Activated T-cell treated with anti-CD3 and anti-CD28 coated beads, Interleukin-2, amount 50 U/mL, for 24 hours (primary cell): ENCODE measurements at regions not wholly inside any gene's neighbourhood (a gene's known extent, or its start where the extent isn't known, plus 50 kb on each side); places are given as distances from the start of the nearest gene placed in this dataset.

Experiments
- DNase-seq: peaks from one replicate; pipeline ENCODE4 v3.0.0-alpha.2; 2020
- H3K27ac Mint-ChIP-seq: 2 replicates; pipeline ENCODE4 v1.8.0; 2020; ENCODE audit warnings: mild to moderate bottlenecking, mixed read lengths
- H3K27me3 Mint-ChIP-seq: 2 replicates; pipeline ENCODE4 v1.8.0; 2020; ENCODE audit warnings: mixed read lengths
- H3K36me3 Mint-ChIP-seq: 2 replicates; pipeline ENCODE4 v1.8.0; 2020; ENCODE audit warnings: low read depth, mixed read lengths
- H3K4me1 Mint-ChIP-seq: 2 replicates; pipeline ENCODE4 v1.8.0; 2020; ENCODE audit warnings: low read depth, mixed read lengths
- H3K4me3 Mint-ChIP-seq: 2 replicates; pipeline ENCODE4 v1.8.0; 2020; ENCODE audit warnings: mild to moderate bottlenecking, moderate library complexity, mixed read lengths
- H3K9me3 Mint-ChIP-seq: 2 replicates; pipeline ENCODE4 v1.8.0; 2020; ENCODE audit warnings: mixed read lengths

DNA sequence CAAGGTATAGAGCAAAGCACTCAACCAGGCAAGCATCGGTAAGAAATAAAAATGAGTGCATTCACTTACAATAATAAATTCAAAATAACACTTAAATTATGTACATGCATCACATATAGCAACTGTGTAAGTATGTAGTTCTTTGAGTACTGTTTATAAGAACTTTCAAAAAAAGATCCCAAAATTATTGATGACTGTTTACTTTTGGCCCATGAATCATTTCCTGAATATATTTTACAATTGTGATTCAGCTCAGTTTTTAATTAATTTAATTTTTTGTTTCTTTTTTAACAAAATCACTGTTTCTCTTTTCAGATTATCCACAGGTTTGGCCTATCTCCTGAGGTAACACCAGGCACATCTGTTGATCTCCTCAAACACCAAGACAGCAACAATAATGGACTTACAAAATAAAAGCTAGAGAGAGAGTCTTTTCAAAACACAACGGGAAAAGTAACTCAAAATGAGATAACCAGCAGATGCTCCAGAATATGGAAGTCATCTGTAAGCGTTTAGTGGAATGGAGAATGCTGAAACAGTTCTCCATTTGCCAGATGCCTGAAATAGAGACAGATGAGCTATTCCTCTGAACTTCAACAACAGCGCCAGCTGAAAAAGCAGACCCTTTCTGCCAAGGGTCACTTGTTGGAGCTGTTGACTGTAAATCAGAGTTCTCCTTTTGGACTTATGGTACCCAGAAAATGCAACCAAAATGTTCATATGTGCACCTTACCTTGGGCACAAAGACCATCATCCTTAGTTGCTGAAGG lies 348.6 kb upstream of the RGMB start:
- DNase-seq = no peak
- Mint-ChIP-seq H3K4me1 (peaks cover 2% of the 10 kb centered on the region), H3K27ac (no peak overlapping the region), H3K36me3 (no peaks in the 10 kb centered on the region), H3K27me3 (no peaks in the 10 kb centered on the region), H3K4me3 (no peak overlapping the region), H3K9me3 (no peaks in the 10 kb centered on the region)

GRCh38 chr5:98425640-98426039 lies 347.8 kb upstream of the RGMB start:
- Mint-ChIP-seq H3K36me3 (no peaks in the 10 kb centered on the region), H3K9me3 (no peaks in the 10 kb centered on the region), H3K4me1 (peaks cover 2% of the 10 kb centered on the region), H3K27me3 (no peaks in the 10 kb centered on the region), H3K27ac (no peak overlapping the region), H3K4me3 (no peak overlapping the region)
- DNase-seq = no peak

DNA sequence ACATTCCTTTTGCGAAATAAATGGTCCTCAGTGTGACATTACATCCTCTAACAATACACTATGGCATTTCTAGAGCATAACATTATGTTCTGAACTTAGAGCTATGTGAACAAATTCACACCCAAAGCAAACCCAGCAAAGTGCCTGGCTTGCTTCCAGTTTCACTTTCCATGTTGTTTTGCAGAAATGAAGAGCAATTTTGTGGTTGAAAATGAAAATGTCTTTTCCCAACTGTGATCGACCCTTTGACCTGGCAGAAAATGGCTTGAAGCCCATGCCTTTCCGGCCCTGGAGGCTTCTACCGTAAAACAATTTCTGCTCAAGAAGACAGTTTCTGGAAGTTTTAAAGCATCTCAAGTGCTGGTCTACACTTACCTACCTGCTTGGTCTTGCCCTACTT lies 344.7 kb upstream of the RGMB start:
- H3K27me3 Mint-ChIP-seq = no peaks in the 10 kb centered on the region
- H3K4me1 Mint-ChIP-seq = peaks cover 2% of the 10 kb centered on the region
- no peak for DNase-seq
- H3K9me3 Mint-ChIP-seq = no peaks in the 10 kb centered on the region
- H3K36me3 Mint-ChIP-seq = no peaks in the 10 kb centered on the region
- no peak overlapping the region for H3K27ac Mint-ChIP-seq
- H3K4me3 Mint-ChIP-seq = no peak overlapping the region

DNA sequence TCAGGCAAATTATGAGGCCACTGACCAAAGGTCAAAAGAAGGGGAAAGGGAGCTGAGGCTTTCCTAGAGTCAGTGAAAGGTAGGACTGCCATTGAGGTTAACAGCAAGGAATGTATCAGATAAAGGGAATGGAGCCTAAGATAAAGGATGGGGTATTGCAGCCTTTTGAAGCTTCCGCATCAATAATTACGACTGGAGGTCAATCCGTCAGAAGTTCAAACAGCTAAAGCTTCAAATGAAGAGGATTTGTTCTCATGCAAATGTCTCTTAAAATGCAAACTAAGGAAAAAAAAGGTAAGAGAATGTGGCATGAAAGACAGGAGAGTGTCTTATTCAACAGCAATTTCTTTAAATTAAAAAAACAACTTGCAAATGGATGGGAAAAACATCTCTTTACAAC lies 341.1 kb upstream of the RGMB start:
- Mint-ChIP-seq H3K36me3 (no peaks in the 10 kb centered on the region), H3K4me3 (no peak overlapping the region), H3K27ac (no peak overlapping the region), H3K4me1 (peaks cover 2% of the 10 kb centered on the region), H3K27me3 (no peaks in the 10 kb centered on the region), H3K9me3 (no peaks in the 10 kb centered on the region)
- DNase-seq = no peak

DNA sequence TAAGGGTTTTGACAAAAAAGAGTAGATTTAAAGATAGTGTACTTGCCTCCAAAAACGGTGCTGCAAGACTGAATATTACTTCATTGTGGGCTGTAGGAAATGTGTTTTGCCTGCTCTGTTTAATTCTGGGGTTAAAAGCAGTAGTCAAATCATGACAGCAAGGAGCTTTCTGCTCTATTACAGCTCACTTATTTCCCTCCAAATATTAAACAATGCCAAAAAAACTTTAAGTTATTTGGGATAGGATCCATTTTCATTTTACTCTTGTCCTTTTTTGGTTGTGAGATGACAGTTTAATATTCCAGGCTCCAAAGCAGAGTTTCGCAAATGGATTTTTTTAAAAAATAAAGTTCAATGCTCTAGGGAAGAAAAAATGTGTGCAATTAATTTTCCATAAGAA lies 340.4 kb upstream of the RGMB start:
- Mint-ChIP-seq H3K4me3 (no peak overlapping the region), H3K27ac (no peak overlapping the region), H3K27me3 (no peaks in the 10 kb centered on the region), H3K36me3 (no peaks in the 10 kb centered on the region), H3K4me1 (peaks cover 2% of the 10 kb centered on the region), H3K9me3 (no peaks in the 10 kb centered on the region)
- no peak for DNase-seq

- Mint-ChIP-seq H3K4me3 (no peak overlapping the region), H3K4me1 (peaks cover 1% of the 10 kb centered on the region), H3K27me3 (no peaks in the 10 kb centered on the region), H3K27ac (no peak overlapping the region), H3K36me3 (no peaks in the 10 kb centered on the region), H3K9me3 (no peaks in the 10 kb centered on the region)
- DNase-seq = no peak
These were observed 339.8 kb upstream of the RGMB start for GRCh38 chr5:98433673-98434072.

DNA sequence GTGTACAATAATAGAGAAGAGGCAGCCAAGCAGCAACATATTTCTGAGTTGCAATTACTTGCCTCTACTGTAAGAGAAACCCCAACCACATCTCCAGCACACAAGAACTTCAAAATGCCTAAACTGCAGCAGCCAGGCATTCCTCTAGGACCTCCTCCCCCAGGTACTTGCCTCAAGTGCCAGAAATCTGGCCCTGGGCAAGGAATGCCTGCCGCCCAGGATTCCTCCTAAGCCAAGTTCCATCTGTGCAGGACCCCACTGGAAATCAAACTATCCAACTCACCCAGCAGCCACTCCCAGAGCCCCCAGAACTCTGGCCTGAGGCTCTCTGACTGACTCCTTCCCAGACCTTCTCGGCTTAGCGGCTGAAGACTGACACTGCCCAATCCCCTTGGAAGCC lies 336.8 kb upstream of the RGMB start:
- Mint-ChIP-seq H3K27me3 (no peaks in the 10 kb centered on the region), H3K36me3 (no peaks in the 10 kb centered on the region), H3K4me3 (no peak overlapping the region), H3K4me1 (no peaks in the 10 kb centered on the region), H3K9me3 (peaks cover 9% of the 10 kb centered on the region), H3K27ac (no peak overlapping the region)
- no peak for DNase-seq

- Mint-ChIP-seq H3K27ac (no peak overlapping the region), H3K9me3 (peaks cover 12% of the 10 kb centered on the region), H3K4me1 (no peaks in the 10 kb centered on the region), H3K36me3 (no peaks in the 10 kb centered on the region), H3K4me3 (no peak overlapping the region), H3K27me3 (no peaks in the 10 kb centered on the region)
- DNase-seq = no peak
These were observed 331.0 kb upstream of the RGMB start for GRCh38 chr5:98442448-98442847.

GRCh38 chr5:98443881-98444280 lies 329.6 kb upstream of the RGMB start:
- Mint-ChIP-seq H3K27ac (no peak overlapping the region), H3K36me3 (no peaks in the 10 kb centered on the region), H3K27me3 (no peaks in the 10 kb centered on the region), H3K4me3 (no peak overlapping the region), H3K9me3 (peaks cover 12% of the 10 kb centered on the region), H3K4me1 (no peaks in the 10 kb centered on the region)
- DNase-seq = no peak

- no peaks in the 10 kb centered on the region for H3K4me1 Mint-ChIP-seq
- H3K36me3 Mint-ChIP-seq = no peaks in the 10 kb centered on the region
- H3K27me3 Mint-ChIP-seq = peaks cover 4% of the 10 kb centered on the region
- H3K27ac Mint-ChIP-seq = no peak overlapping the region
- H3K9me3 Mint-ChIP-seq = no peaks in the 10 kb centered on the region
- DNase-seq = no peak
- H3K4me3 Mint-ChIP-seq = no peak overlapping the region
These were observed 320.2 kb upstream of the RGMB start for GRCh38 chr5:98453296-98453695.

DNA sequence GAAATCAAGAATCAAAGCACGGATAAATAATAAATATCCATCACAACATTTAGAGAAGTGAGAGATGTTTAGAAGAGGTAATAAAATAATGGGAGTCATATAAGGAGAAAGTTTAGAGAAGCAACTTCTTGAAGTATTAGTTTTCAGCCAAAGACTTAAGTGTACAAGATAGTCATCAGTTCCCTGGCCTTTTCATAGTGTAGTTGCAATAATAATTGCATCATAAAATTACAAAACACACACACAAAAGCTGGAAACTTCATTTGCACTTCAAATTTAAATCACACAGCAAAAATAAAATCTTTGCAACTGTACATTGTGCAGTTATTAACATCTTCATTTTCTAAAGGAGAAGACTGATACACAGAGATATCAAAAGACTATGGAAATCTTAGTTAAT lies 319.1 kb upstream of the RGMB start:
- DNase-seq = no peak
- H3K4me3 Mint-ChIP-seq = no peak overlapping the region
- peaks cover 4% of the 10 kb centered on the region for H3K27me3 Mint-ChIP-seq
- no peaks in the 10 kb centered on the region for H3K4me1 Mint-ChIP-seq
- H3K27ac Mint-ChIP-seq = no peak overlapping the region
- H3K9me3 Mint-ChIP-seq = no peaks in the 10 kb centered on the region
- no peaks in the 10 kb centered on the region for H3K36me3 Mint-ChIP-seq

DNA sequence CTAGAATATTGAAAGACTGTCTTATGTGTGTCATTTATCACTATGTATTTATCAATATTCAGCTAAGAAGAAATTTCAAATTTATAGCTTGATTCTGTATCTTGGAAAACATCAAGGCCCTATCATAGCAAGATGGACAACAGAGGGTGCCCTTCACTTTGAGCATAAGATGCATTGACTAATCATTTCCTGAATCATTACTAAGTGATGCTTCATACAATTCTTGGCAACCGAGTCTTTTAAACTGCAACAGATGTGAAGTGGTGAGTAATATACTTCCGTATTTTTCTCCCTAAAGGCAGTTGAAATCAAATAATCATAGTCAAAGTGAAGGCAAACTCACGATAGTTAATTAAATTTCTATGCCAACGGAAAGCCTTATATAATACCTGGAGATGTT lies 318.6 kb upstream of the RGMB start:
- Mint-ChIP-seq H3K36me3 (no peaks in the 10 kb centered on the region), H3K27me3 (peaks cover 4% of the 10 kb centered on the region), H3K27ac (no peak overlapping the region), H3K4me3 (no peak overlapping the region), H3K4me1 (no peaks in the 10 kb centered on the region), H3K9me3 (no peaks in the 10 kb centered on the region)
- no peak for DNase-seq

DNA sequence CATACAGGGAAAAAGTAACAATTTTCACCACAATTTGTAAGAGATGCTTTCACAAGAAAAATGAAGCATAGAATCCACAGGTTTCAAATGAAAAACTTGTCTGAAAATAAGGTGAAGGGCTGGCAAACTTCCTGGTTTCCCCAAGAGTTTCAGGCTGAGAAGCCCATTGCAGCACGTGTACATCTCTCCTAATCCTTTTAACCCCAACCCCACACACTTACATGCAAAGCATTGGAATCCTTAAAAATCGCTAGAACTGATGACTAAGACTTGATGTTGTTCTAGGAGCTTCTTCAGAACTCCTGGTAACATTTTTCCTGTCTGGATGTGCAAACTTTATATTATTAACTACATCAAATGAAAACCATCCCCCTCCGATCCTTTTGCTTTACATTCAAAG lies 317.8 kb upstream of the RGMB start:
- Mint-ChIP-seq H3K4me1 (no peaks in the 10 kb centered on the region), H3K36me3 (no peaks in the 10 kb centered on the region), H3K27me3 (peaks cover 2% of the 10 kb centered on the region), H3K4me3 (no peak overlapping the region), H3K9me3 (no peaks in the 10 kb centered on the region), H3K27ac (no peak overlapping the region)
- DNase-seq = no peak

DNA sequence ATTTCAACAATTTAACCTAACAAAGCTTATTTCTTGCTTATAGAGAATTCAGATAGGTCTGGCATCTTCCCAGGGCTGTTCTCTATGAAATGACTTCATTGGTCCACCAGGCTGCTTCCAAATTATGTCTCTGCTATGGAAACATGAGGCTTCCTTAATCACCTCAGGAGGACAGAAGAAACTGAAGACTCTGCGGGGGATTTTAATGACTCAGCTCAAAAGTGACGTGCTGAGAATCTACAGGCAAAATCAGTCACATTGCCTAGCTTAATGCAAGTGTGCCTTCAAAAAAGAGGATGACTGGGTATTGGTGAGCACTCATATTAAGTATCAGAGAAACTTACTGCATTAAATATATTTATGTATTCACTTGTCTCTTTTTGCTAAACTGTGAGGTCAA lies 315.5 kb upstream of the RGMB start:
- Mint-ChIP-seq H3K9me3 (no peaks in the 10 kb centered on the region), H3K27ac (no peak overlapping the region), H3K4me3 (no peak overlapping the region), H3K36me3 (no peaks in the 10 kb centered on the region), H3K27me3 (no peaks in the 10 kb centered on the region), H3K4me1 (no peaks in the 10 kb centered on the region)
- DNase-seq = no peak

GRCh38 chr5:98458726-98459125 lies 314.7 kb upstream of the RGMB start:
- H3K9me3 Mint-ChIP-seq = no peaks in the 10 kb centered on the region
- H3K27ac Mint-ChIP-seq = no peak overlapping the region
- H3K4me1 Mint-ChIP-seq = no peaks in the 10 kb centered on the region
- no peak overlapping the region for H3K4me3 Mint-ChIP-seq
- H3K27me3 Mint-ChIP-seq = no peaks in the 10 kb centered on the region
- DNase-seq = no peak
- H3K36me3 Mint-ChIP-seq = no peaks in the 10 kb centered on the region

DNA sequence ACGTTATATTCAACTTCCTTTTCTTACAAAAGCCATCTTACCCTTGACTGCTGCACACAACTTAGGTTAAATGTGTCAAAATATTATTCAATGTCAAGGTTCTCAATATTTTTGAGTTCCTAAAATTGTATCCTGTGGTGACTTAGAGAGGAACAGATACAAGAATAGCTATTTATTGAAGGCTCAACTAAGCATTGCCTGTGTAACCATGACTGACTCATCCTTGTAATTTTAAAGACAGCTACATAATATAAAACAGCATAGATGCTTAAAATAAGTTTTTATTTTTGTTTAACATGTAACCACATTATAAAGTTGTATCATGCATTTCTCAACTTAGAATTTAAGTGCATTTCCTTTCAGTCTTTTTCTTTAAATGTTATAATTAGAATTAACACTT lies 312.9 kb upstream of the RGMB start:
- Mint-ChIP-seq H3K9me3 (no peaks in the 10 kb centered on the region), H3K4me1 (no peaks in the 10 kb centered on the region), H3K36me3 (no peaks in the 10 kb centered on the region), H3K27me3 (no peaks in the 10 kb centered on the region), H3K27ac (no peak overlapping the region), H3K4me3 (no peak overlapping the region)
- no peak for DNase-seq
